HTR-8/SVneo (cell line): ENCODE measurements at regions not wholly inside any gene's neighbourhood (a gene's known extent, or its start where the extent isn't known, plus 50 kb on each side); places are given as distances from the start of the nearest gene placed in this dataset.

ENCODE experiments used
- DNase-seq: peaks from one replicate; pipeline ENCODE4 v3.0.0; 2011; ENCODE audit warnings: low spot score, mixed read lengths; ENCODE audit not compliant: insufficient read length
- FAIRE-seq: peaks from 2 replicates; lab custom pipeline; 2011; peaks lifted over from hg19 to GRCh38; lab: Jason Lieb, UNC

DNA sequence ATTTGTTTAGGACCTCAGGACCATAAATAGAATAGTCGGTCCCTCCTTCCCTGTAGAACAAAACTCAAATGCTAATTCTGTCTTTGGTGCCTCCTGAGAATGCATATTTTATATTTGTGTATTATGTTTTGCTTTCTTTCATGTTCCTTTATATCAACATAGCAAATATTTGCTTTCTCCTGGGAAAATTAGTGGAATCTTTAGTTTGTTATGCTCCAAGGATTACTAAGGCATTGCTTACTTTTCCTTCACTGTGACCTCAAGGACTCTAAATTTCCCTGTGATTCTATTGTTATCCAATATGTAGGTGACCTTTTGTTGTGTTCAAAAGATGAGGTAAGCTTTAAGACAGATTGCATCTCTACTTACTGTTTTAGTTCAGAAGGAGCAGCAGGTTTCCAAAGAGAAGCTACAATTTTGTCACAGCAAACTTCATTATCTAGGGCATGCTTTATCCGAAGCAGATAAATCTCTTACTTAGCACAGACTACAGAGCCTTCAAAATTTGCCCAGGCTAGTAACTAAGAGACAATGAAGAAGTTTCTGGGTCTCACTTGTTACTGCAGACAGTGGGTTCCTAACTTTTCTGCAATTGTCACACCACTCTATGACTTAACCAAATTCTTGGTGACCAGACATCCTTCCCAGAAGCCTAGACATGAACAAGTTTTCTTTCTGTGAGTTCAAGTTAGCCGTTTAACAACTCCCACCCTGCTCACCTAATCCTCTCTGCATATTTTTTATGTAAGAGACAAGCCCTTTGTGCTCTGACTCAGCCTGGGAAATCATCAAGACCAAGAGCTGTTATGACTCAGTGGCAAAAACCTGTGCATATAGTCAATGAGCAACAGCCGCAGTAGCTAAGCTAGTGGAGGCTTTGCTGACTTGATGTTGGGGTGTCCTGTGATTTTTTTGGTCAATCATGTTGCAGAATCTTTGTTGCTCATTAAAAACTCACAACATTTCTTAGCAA lies 378.8 kb downstream of the QKI start:
- DNase-seq (peak; percentile 8), FAIRE-seq (no peak)

DNA sequence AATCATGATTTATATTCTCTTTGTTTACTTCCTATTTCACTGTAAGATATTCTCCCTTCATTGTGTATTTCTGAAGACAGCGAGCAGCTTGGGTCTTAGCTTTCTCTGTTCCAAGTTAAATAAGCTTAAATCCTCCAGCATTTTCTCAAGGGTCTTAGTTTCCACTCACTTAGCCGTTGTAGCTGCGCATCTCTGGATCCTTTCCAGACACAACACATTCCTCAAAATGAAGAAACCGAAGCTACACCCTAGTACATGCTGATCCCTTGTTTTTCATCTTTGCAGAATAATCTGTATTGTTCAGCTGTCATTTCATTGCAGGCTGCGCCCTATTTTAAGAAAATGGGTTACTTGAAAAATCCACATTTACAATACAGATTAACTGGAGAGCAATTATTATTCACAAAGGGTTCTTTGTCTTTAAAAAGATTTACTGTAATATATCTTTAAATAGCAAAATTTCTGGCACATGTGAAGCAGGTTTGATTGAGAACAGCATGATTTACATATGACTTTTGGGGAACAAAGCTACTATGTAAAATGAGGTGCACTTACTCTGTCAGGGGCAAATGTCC lies 375.8 kb downstream of the QKI start:
- FAIRE-seq: no peak
- no peak for DNase-seq

GRCh38 chr6:163789199-163789810 lies 374.8 kb downstream of the QKI start:
- DNase-seq: no peak
- no peak for FAIRE-seq

GRCh38 chr6:163786995-163787671 lies 372.6 kb downstream of the QKI start:
- no peak for DNase-seq
- no peak for FAIRE-seq

- DNase-seq (no peak), FAIRE-seq (no peak)
Observed at GRCh38 chr6:163782436-163783003, 368.0 kb downstream of the QKI start.

DNA sequence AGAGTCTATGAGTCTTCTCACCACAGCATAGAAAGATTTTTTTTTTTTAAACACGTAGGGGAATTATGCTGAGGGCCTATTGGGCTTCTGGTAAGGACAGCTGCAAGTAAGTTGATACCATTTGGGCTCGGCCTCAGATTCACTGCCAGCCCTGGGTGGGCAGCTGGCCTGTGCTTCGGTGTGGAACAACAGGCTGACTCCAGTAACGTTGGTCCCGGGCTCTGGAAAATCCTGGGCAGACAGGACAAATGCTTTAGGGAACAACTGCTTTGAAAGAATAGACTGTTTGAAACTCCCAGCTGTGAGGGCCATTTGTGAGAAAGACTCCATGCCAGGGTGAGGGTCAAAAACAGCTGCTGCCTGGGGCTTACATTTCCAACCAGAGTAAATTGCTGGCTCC lies 366.5 kb downstream of the QKI start:
- no peak for DNase-seq
- FAIRE-seq: no peak

DNA sequence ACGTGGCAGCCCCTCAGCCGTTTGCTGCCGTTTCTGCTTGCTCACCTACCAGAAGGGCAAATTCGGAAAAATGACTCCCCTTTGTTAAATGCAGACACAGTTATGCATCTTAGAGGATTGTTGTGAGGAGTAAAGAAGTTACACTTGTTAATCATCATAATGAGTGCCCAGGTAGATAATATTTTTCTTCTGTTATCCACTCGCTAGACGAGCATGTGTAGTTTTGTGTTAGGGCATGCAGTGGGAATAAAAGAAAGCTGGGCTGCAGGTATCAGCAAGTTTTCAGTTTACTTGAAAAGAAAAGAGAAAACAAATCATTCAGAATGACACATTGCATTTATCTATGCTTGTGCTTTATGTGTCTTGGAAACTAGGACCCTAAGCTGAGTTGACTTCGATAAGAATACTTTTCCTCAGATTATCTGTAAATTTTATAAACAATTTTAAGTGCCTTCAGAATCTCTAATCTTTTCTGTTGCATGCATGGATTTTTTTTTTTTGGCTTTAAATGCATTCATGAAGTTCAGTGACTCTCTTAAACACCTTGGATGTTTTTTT lies 365.3 kb downstream of the QKI start:
- FAIRE-seq (no peak), DNase-seq (no peak)

- FAIRE-seq (no peak), DNase-seq (no peak)
Observed at GRCh38 chr6:163777716-163778115, 363.2 kb downstream of the QKI start.

DNA sequence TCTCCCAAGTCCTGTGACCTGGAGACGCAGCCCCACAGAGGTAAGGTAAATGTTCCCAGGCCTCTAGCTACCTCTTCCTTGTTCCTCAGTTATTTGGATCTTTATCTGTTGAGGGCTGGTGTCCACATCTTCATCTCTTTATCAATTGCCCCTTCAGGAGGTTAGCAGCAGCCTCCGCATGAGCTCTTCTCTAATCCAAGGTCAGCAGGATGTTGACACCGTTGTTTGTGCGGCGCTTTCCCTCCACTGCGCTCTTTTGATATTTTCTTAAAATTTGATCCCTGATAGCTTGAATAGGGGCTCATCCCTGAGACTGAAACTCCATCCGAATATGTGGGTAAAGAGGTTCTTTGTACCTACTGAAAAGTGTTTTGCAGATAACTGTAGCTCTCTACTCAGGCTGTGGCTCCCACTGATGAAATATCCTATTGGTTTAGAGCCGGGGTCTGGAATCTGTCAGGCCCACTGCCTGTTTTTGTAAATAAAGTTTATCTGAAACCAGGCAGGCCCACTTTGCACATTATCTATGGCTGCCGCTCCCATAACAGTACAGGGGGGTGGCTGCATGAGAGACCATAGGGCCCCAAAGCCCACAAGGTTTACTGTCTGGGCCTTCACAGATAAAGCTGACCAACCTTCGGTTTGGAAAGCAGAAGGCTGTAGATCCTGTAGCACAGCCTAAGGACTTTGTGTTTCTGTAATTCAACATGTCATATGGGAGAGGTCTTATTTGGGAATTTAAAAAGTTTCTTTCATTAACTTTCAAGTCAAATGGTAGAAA lies 362.6 kb downstream of the QKI start:
- DNase-seq (no peak), FAIRE-seq (no peak)

- FAIRE-seq: no peak
- no peak for DNase-seq
Observed at GRCh38 chr6:163776196-163776905, 361.8 kb downstream of the QKI start.

DNA sequence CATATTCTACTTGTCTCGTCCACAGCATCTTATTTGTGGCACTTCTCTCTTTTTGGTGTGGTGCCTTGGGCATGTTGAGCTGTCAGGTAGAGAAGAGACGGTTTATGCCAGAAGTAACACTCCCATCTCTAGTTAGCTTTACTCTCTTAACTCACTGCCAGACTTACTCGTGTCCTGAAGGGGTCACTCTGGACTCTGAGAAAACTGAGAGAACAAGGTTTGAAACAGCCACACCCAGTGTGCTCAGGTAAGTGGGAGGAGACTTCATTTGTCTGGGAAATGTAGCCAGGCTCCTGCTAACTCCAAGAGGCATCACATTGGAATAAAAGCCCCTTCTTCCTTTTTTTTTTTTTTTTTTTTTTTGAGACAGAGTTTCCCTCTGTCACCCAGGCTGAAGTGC lies 360.8 kb downstream of the QKI start:
- DNase-seq: no peak

GRCh38 chr6:163774485-163774884 lies 360.0 kb downstream of the QKI start:
- no peak for FAIRE-seq

More for the DNA sequence above, 360.8 kb downstream of the QKI start:
- no peak for FAIRE-seq

GRCh38 chr6:163773646-163774045 lies 359.1 kb downstream of the QKI start:
- DNase-seq: no peak
- no peak for FAIRE-seq

More at GRCh38 chr6:163774485-163774884, 360.0 kb downstream of the QKI start:
- DNase-seq: no peak

GRCh38 chr6:163772701-163773100 lies 358.2 kb downstream of the QKI start:
- DNase-seq: no peak
- FAIRE-seq: no peak

DNA sequence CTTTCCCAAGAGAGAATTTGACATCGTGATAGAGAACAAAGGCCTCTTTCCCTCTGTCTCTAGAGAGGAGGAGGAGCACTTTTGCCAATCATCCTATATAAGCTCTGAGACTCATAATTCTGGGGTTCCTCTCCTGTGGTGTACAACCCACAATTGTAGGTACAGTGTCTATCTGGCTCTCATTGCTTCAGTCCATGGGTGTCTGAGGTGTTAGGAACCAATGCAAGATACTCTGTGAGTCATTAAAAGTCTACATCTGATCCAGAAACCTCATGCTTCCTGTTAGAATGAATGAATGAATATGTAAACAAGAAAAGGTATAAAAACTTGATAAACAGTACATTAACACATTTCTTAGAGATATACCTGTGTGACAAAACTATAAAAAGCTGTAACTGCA lies 356.7 kb downstream of the QKI start:
- DNase-seq (no peak), FAIRE-seq (no peak)

GRCh38 chr6:163768905-163769304 lies 354.4 kb downstream of the QKI start:
- FAIRE-seq (no peak), DNase-seq (no peak)

DNA sequence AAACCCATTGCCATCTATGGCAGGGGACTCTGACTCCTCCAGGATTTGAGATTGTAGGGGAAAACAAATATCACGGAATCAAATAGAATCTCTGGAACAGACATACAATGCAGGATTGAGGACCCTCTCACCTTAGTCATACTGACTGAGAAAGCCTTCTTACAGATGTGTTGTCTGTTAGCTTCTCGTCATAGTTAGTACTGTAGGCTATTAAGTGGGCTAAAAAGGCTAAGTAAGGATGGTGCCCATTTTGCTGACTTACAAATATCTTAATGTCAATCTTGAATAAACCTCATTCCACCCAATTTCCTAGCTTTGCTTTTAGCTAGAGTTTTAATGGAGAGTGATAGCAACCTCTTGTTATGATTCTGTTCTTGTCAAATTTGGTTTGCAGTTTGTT lies 352.4 kb downstream of the QKI start:
- FAIRE-seq: no peak
- DNase-seq: no peak

GRCh38 chr6:163765335-163765734 lies 350.8 kb downstream of the QKI start:
- no peak for DNase-seq
- no peak for FAIRE-seq

DNA sequence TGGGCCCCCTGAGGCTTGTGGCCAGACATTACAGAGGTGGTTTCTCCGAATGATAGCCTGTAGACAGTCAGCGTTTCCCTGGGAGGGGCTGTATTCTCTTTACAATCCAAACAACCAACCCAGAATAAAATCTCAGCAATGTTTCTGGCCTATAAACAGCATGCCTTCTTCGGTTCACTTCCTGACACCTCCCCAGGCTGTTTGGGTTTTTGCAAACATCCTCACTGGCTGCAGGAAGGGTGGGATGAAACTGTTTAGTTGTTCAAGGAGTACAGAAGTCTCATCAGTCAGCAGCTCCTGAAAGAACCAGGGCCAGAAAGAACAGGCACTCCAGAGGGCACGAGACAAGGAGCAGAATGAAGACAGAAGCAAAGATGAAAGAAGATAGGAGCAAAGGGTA lies 350.0 kb downstream of the QKI start:
- DNase-seq (no peak), FAIRE-seq (no peak)
